Activated CD4-positive, alpha-beta T cell treated with anti-CD3 and anti-CD28 coated beads, Interleukin-2, amount 50 U/mL, for 24 hours (primary cell): ENCODE measurements at regions not wholly inside any gene's neighbourhood (a gene's known extent, or its start where the extent isn't known, plus 50 kb on each side); places are given as distances from the start of the nearest gene placed in this dataset.
"Not testable (repeated sequence)": the region's sequence is repeated elsewhere in the genome, so short reads cannot be mapped to it uniquely, and the experiment has no call there.

Source experiments
- DNase-seq, 2 donors: peaks; one replicate each; pipeline ENCODE4 v3.0.0-alpha.2; 2020; ENCODE audit warnings: low read depth in 1 of 2, low spot score in 1 of 2

DNA sequence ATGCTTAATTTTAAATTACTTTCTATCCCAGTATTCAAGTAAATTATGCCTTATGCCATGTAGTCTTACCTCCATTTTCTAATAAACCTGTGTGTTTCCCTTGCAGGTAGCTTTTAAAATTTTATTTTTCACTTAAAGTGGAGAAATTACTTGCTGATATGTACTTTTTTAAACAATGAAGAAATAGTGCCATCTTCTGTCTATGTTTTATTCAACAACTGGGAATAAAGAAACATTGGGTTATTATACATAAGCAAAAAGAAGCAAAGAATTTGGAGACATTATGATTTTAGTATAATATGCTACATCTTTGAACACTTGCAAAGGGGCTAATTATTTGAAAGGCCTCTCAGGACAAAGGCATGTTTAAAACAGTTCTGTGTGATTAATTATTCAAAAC lies 1912.9 kb downstream of the MRPL39 start:
- no peak for DNase-seq

- no peak for DNase-seq
Observed at GRCh38 chr21:23690316-23690715, 1917.0 kb downstream of the MRPL39 start.

DNA sequence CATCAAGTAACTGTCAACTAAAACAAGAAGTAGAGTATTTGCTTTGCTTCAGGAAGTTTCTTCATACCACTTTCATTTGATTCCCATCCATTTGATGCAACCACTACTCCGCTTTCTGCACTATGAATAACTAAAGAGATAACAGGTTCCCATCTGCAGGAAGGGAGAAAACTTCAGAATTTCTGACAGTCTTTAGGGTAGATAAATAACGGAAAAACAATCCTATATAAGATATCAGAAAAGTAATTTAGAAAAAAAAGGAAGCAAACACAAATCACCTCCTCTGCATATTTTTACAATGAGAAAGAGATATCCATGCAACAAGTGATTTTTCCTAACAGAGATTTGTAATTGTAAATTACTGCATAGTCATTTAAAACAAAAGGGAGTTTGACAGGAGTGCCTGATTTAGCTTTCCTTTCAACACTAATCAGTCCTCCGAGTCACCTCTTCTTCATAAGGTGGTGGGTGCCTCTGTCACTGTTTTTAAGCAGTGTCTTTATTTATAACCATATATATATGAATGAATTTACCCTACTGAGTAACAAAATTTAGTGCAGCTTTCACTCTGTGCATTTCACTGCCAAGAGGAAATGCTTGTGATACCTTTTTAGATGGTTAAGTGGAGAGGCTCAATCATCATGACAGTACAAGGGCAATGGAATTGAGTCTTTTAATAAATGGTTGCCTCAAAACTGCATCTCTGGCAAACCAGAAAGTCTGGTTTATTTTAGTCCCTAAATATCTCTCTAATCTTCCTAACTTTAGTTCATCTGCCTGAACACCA lies 1920.4 kb downstream of the MRPL39 start:
- no peak for DNase-seq

DNA sequence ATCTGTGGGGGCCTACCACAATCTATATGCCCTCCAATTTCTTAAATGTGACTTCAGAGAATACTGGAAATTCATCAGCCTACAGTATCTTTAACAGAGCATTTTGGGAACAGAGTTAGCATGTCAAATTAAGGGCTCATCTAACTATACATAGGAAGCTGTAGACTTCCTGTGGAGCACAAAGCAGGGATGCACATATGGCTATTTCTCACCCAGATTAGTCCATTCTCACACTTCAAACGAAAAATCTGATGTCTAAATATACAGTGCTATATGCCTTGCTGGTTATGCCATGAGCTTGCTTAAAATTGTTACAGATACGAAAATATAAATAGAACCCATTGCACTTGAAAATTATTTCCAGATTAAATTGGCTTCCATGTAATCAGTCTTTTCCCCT lies 1922.8 kb downstream of the MRPL39 start:
- no peak for DNase-seq

DNA sequence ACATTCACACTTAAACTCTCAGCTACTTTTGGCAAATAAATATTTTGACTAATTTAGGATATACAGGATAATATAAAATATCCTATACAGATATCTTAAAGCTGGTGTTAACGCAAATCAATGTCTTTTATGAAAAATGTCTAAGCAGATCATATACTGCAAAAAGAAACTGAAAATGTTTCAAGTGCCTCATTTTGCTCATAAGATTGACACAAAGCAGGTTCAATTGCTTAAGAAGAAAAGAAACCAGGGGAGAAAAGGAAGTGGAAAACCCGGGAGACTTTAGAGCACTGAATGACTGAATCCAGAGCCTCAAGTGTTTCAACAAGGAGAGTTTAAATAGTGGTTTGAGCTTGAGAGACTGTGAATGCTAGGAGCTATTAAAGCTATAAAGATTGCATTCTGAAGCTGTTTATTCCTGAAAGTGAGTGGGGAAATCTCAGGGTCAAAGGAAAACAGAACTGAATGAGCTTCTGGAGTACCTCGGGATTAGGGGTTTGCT lies 1943.0 kb downstream of the MRPL39 start:
- DNase-seq = no peak

DNA sequence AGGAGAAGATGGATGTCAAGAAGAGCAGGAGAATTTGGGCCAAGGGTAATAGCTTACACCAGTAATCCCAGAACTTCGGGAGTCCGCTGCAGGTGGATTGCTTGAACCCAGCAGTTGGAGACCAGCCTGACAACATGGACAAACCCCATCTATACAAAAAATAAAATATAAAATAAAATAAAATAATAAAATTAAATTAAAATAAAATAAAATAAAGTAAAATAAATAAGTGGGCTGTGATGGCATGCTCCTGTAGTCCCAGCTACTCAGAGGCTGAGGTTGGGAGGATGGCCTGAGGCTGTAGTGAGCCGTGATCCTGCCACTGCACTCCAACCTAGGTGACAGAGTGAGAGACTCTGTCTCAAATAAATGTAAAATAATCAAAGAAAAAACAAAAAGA lies 1946.7 kb downstream of the MRPL39 start:
- no peak for DNase-seq

- DNase-seq = no peak
Observed at GRCh38 chr21:23644768-23645167, 1962.5 kb downstream of the MRPL39 start.

DNA sequence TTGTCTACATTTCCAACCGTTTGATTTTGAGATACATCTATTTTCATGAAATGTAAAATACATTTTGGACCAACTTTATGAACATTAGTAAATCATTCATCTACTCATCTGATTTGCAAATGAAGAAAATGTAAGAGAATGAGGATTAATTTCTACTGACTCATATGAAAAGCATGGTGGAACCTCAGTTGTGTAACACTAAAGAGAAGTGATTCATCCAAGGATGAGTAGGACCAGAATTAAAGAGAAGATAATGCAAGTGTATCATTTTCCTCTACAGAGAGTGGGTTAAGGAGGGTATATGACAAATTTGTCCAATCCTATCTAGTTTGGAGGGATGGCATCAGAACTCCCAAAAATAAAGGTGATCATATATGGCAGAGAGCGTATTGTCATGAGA lies 1967.6 kb downstream of the MRPL39 start:
- DNase-seq = no peak

DNA sequence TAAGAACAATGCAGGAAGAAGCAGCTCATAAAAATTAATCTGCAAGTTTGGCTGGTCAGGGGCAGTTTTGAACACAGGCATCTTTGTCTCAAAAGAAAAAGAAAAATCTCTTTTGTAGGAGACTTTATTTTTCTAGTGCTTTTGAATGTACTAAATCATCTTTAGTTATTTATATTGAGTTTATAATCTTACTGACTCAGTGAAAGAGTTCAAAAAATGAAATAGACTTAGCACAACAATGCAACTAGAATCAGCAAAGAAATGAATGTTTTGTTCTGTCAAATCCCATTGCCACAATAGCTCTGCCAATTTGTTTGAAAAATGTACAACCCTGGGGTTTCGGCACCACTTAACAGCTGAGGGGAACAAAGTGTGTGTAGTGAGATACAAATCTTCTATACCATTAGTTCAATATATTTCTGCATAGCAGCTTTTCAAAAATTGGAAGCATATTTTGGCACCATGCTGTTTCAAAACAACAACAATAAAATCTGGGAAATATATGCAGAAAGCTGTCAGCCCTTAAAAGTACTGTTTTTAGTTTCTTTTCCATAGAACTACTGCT lies 1969.1 kb downstream of the MRPL39 start:
- DNase-seq = no peak

DNA sequence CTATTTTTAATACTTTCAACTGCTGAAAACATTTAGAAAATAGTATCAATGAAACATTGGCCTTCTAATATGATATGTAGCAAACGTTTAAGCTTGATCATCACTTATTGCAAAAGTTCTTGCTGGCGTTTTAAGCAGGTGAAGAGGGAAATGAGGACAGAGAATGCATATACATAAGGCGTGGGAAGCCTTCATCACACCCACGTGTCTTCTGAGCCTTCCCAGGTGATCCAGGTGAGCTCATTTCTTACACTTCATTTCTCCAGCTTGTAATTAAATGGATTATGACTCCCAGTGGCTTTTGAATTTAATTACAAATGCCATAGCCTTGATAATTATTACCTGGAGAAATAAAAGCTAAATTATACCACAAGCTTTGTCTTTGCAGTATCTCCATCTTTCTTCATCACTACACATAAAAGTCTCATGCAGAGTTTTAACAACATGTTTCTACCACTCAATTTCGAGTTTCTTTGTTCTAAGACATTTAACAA lies 1973.8 kb downstream of the MRPL39 start:
- no peak for DNase-seq

- DNase-seq = no peak
Observed at GRCh38 chr21:23624281-23624680, 1983.0 kb downstream of the MRPL39 start.

DNA sequence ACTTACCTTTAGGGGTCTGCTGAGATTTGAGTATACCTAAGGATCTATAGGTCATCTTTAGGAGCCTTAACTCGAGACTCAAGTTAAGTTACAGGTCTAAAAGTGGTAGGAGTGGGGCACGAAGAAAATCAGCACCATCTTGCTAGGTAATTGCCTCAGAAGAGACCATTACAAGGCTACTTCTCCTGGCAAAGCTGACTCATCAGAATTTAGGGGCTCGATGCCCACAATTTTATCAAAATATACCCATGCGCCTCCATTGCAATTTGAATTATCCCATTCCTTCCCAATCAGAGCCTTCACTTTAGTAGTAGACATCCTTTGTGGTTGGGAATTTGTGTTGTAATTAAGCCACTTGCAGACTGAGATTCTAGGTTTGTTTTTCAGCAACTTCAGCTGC lies 1994.3 kb downstream of the MRPL39 start:
- DNase-seq = no peak

- no peak for DNase-seq
Observed at GRCh38 chr21:23612210-23612609, 1995.1 kb downstream of the MRPL39 start.

GRCh38 chr21:23607782-23608431 lies 1999.4 kb downstream of the MRPL39 start:
- no peak for DNase-seq

GRCh38 chr21:23601549-23601948 lies 2005.7 kb downstream of the MRPL39 start:
- DNase-seq = no peak

GRCh38 chr21:23593582-23593981 lies 2013.7 kb downstream of the MRPL39 start:
- no peak for DNase-seq

GRCh38 chr21:23585419-23585818 lies 2021.9 kb downstream of the MRPL39 start:
- no peak for DNase-seq

DNA sequence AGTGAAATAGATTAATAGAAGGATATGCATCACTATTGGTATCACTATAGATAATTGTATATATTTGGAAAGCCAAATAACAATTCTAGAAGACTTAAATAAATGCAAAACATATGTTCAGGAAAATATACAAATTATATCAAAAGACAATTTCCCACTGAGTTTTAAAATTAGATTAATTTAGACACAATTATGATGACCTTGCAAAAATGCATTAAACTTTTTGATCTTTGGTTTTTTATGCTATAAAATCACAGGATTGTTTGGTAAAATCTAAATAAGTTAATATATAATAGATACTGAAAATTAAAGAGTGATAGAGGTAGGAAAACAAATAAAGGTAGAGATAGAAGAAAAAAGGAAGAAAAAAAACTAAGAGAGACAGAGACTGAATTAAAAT lies 2027.7 kb downstream of the MRPL39 start:
- no peak for DNase-seq

- no peak for DNase-seq
Observed at GRCh38 chr21:23578027-23578426, 2029.3 kb downstream of the MRPL39 start.

GRCh38 chr21:23574932-23575331 lies 2032.3 kb downstream of the MRPL39 start:
- no peak for DNase-seq

GRCh38 chr21:23548924-23549323 lies 2058.4 kb downstream of the MRPL39 start:
- not testable (repeated sequence) for DNase-seq

- no peak for DNase-seq
Observed at GRCh38 chr21:23543333-23543732, 2063.9 kb downstream of the MRPL39 start.
